ENCODE measurements at regions not wholly inside any gene's neighbourhood (a gene's known extent, or its start where the extent isn't known, plus 50 kb on each side); places are given as distances from the start of the nearest gene placed in this dataset.

GRCh38 chr6:33958526-33959328 lies 154.9 kb upstream of the MLN start (continued):
- no peak for TF ChIP-seq REST (IDR thresholded peaks at IDR 0.05; ENCODE audit: low read depth)
- TF ChIP-seq FOSL1 (IDR thresholded peaks at IDR 0.05; ENCODE audit: low read depth) = no peak

GRCh38 chr6:33957892-33958525 lies 154.2 kb upstream of the MLN start:
- no peak overlapping the region for H3K9ac ChIP-seq (ENCODE audit: low read length)
- intact Hi-C loops (cut with micrococcal nuclease) = no loop called here

More at GRCh38 chr6:33957892-33958525, 154.2 kb upstream of the MLN start:
- POLR2A ChIA-PET = no interaction called here
- Histone ChIP-seq H3K4me1 (ENCODE audit: control insufficient read depth in 1 of 2, insufficient read depth in 2 of 2, low read length in 2 of 2) (peaks cover 0 to 13% of the 10 kb centered on the region in 2 experiments; a peak in 2 of 4 replicates), H3K9me3 (ENCODE audit: control insufficient read depth in 1 of 2, insufficient read depth in 1 of 2, low read depth in 1 of 2, low read length in 2 of 2) (no peaks in the 10 kb centered on the region), H3K79me2 (ENCODE audit: insufficient read depth, low read length) (no peaks in the 10 kb centered on the region), H3K27me3 (ENCODE audit: insufficient read depth, low read length) (0 out of 2 replicates have a peak, but pooled peaks cover 4% of the 10 kb centered on the region), H3K4me3 (replicated peaks in 1 of 2; ENCODE audit: low read depth in 1 of 2, low read length in 2 of 2) (no peak overlapping the region), H3K27ac (ENCODE audit: low read depth, low read length) (no peak overlapping the region), H3K36me3 (ENCODE audit: control insufficient read depth in 1 of 2, insufficient read depth in 2 of 2, low read length in 2 of 2) (no peaks in the 10 kb centered on the region), H4K20me1 (ENCODE audit: insufficient read depth) (no peaks in the 10 kb centered on the region), H2AFZ (ENCODE audit: low read depth, low read length, poor library complexity, severe bottlenecking) (no peak overlapping the region), H3K4me2 (ENCODE audit: low read length) (no peak overlapping the region), H3K9me2 (ENCODE audit: insufficient read depth) (no peaks in the 10 kb centered on the region)
- CTCF ChIA-PET = interaction anchor here (0.6 to 1.3 kb wide), 3 partner anchors 10 to 197 kb away, joined by 3 to 4 read pairs (median 3); no protein-coding TSS in a partner anchor
- ATAC-seq = no peak
- no TSS peak for BruUV-seq (replicated peaks)
- DNase-seq (ENCODE audit: low read depth, low spot score) = no peak
- TF ChIP-seq ZFX (IDR thresholded peaks at IDR 0.05) (no peak), ZBTB33 (IDR thresholded peaks at IDR 0.05; ENCODE audit: extremely low read depth, insufficient replicate concordance, low read length) (no peak), SP1 (IDR thresholded peaks at IDR 0.05; ENCODE audit: low read depth) (no peak), MAX (IDR thresholded peaks at IDR 0.05) (no peak), ELF1 (IDR thresholded peaks at IDR 0.05; ENCODE audit: borderline replicate concordance, low read depth) (no peak)
- RAD21 ChIA-PET (ENCODE audit: low non-redundant PET in 1 of 2, low total read pairs in 2 of 2, uncharacterized antibody in 2 of 2, unreplicated experiment in 2 of 2) = no interaction called here

All from HCT116 (cell line).